GM12864 (cell line): ENCODE measurements at regions not wholly inside any gene's neighbourhood (a gene's known extent, or its start where the extent isn't known, plus 50 kb on each side); places are given as distances from the start of the nearest gene placed in this dataset.

Experiments used
- DNase-seq: peaks from one replicate; pipeline ENCODE4 v3.0.0-alpha.2; 2011; ENCODE audit warnings: low read depth
- H3K4me3 ChIP-seq: 2 replicates; pipeline ENCODE4 v1.5.1; 2011; ENCODE audit warnings: mild to moderate bottlenecking, low read depth, low read length, control low read depth
- CTCF ChIP-seq: IDR thresholded peaks from 2 replicates; pipeline ENCODE4 v1.5.1; 2011; ENCODE audit warnings: low read depth, mild to moderate bottlenecking, moderate library complexity, low read length, control low read depth, inconsistent platforms; ENCODE audit errors: missing control alignments

GRCh38 chr10:62620491-62620890 is 184.0 kb upstream of the ADO start:
- no peak for DNase-seq
- H3K4me3 ChIP-seq, result no peak overlapping the region
- no peak for TF ChIP-seq CTCF

GRCh38 chr10:62623223-62623622 is 181.3 kb upstream of the ADO start:
- DNase-seq, result no peak
- no peak for TF ChIP-seq CTCF
- H3K4me3 ChIP-seq, result no peak overlapping the region

GRCh38 chr10:62625484-62625883 is 179.0 kb upstream of the ADO start:
- DNase-seq, result no peak
- H3K4me3 ChIP-seq, result no peak overlapping the region
- no peak for TF ChIP-seq CTCF

GRCh38 chr10:62626079-62626478 is 178.4 kb upstream of the ADO start:
- DNase-seq, result no peak
- H3K4me3 ChIP-seq, result no peak overlapping the region
- no peak for TF ChIP-seq CTCF

GRCh38 chr10:62626817-62627216 is 177.7 kb upstream of the ADO start:
- DNase-seq, result no peak
- H3K4me3 ChIP-seq, result no peak overlapping the region
- TF ChIP-seq CTCF, result no peak

- H3K4me3 ChIP-seq, result no peak overlapping the region
- no peak for DNase-seq
Observed at GRCh38 chr10:62627983-62628382, 176.5 kb upstream of the ADO start.

More at GRCh38 chr10:62627983-62628382, 176.5 kb upstream of the ADO start:
- no peak for TF ChIP-seq CTCF
